ENCODE measurements at regions not wholly inside any gene's neighbourhood (a gene's known extent, or its start where the extent isn't known, plus 50 kb on each side); places are given as distances from the start of the nearest gene placed in this dataset.

DNA sequence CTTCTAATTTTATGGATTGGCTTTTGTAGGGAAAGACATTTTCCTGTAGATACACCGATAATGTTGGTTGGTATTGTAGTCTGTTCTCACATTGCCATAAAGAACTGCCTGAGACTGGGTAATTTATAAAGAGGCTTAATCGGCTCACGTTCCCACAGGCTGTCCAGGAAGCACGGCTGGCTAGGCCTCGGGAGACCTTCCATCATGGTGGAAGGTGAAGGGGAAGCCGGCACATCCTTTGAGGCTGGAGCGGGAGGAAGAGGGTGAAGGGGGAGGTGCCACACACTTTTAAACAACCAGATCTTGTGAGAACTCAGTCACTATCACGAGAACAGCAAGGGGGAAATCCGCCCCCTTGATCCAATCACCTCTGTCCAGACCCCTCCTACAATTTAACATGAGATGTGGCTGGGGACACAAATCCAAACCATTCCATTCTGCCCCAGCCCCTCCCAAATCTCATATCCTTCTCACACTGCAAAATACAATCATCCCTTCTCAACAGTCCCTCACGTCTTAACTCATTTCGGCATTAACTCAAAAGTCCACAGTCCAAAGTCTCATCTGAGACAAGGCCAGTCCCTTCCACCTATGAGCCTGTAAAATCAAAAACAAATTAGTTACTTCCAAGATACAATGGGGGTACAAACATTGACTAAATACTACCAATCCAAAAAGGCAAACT is 66.7 kb upstream of the EIF5 start:
- Histone ChIP-seq H3K36me3 (no peaks in the 10 kb centered on the region), H3K27me3 (no peaks in the 10 kb centered on the region), H3K4me3 (no peak overlapping the region), H3K9me3 (no peaks in the 10 kb centered on the region), H3K27ac (no peak overlapping the region), H3K4me1 (peaks cover 0 to 4% (median 0%) of the 10 kb centered on the region in 4 donors)
- TF ChIP-seq POLR2A (IDR thresholded peaks at IDR 0.05) (no peak), CTCF (IDR thresholded peaks at IDR 0.05) (no peak)
- DNase-seq = peak in 1 of 3 donors; percentile 8
- intact Hi-C loops (cut with DNase I) = no loop called here
- 54% methylated on average over 6 of the region's 11 CpGs for WGBS (ENCODE audit: insufficient coverage, low coverage, low lambda C conversion rate, missing lambda C conversion rate)
- no peak for ATAC-seq

- ATAC-seq (no peak), DNase-seq (no peak)
- Histone ChIP-seq H3K27ac (no peak overlapping the region), H3K36me3 (no peaks in the 10 kb centered on the region), H3K9me3 (no peaks in the 10 kb centered on the region), H3K4me3 (no peak overlapping the region), H3K27me3 (no peaks in the 10 kb centered on the region), H3K4me1 (peaks cover 0 to 14% (median 0%) of the 10 kb centered on the region in 4 donors)
- TF ChIP-seq POLR2A (IDR thresholded peaks at IDR 0.05) (no peak), CTCF (IDR thresholded peaks at IDR 0.05) (no peak)
- intact Hi-C loops (cut with DNase I) = no loop called here
- 69% methylated on average over 3 of the region's 7 CpGs for WGBS (ENCODE audit: insufficient coverage, low coverage, low lambda C conversion rate, missing lambda C conversion rate)
Measured at GRCh38 chr14:103271189-103271588, 62.8 kb upstream of the EIF5 start.

DNA sequence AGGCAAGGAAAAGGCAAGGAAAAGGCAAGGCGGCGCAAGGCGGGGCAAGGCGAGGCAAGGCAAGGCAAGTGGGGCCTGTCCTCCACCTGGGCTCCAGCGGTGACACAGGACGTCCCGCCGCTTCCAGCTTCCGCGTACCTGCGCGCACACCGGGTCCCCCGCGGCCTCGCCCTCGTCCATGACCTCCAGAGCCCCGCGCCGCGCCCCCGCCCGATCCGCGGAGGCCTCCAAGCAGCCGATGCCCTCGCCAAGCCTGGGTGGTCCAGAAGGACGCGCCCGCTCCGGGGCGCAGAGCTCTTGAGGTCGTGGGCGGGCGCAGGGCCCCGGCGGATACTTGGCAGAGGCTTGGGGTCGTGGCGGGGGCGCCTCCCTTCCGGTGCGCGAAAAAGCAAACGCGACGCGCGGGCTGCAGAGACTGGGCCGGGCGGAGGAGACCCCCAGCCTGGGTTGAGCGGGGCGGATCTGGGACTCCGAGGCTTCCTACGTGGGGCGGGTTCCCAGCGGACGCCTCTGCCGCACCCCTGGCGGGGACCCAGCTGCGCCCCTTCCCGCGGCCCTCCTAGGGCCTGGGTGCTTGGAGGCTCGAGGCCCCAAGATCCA is 60.8 kb upstream of the EIF5 start:
- peak in 1 of 3 donors; percentile 38 for DNase-seq
- intact Hi-C loops (cut with DNase I) = no loop called here
- H3K27me3 ChIP-seq = no peaks in the 10 kb centered on the region
- TF ChIP-seq CTCF (IDR thresholded peaks at IDR 0.05) (no peak), POLR2A (IDR thresholded peaks at IDR 0.05) (no peak)
- H3K4me1 ChIP-seq = peaks cover 0 to 10% (median 0%) of the 10 kb centered on the region in 4 donors
- H3K27ac ChIP-seq = peak overlapping the region in 1 of 3 donors; percentile 29
- no peaks in the 10 kb centered on the region for H3K9me3 ChIP-seq
- WGBS (ENCODE audit: insufficient coverage, low coverage, low lambda C conversion rate, missing lambda C conversion rate) = 33% methylated on average over 3 of the region's 63 CpGs
- no peaks in the 10 kb centered on the region for H3K36me3 ChIP-seq
- ATAC-seq = peak; percentile 45 to 61 (median 46)
- peak overlapping the region; percentile 31 to 55 (median 40) for H3K4me3 ChIP-seq

DNA sequence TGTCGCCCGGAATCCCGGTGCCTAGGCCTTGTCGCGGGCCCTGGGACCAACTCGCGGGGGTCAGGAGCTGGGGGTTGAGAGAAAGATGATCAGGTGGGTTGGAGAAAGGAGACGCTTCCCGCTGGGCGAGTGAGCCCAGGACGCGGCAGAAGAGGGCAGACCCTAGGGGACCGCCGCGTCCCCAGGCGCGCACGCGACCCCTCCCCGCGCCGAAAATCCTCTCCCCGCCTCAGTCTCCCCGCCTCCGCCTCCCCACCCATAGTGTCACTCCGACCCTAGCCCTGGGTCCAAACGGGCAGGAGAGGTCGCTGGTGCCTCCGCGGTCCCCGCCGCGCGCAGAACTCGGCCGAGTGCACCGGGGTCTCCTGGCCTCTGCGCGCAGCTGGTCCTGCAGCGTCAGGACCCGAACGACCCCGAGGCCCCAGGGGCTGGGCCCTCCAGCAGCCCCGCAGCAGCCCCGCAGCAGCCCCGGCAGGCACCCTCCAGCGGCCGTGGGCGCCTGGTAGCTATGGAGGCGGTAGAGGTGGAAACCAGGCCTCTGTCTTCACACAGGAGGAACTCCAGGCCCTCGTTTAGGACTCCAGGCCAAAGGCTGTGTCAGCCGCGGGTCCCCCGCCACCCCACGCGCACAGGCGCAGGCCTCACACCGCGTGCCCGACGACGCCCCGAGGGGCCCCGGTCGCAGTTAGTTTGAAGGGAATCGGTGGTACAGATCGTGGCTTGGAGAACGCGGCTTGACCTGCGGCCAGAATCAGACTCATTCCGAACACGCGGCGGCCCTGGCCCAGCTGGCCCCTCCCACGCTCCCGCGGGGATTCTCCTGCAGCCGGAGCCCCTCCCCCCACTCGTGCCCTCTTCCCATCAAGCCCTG is 60.1 kb upstream of the EIF5 start:
- peaks cover 0 to 10% (median 0%) of the 10 kb centered on the region in 4 donors for H3K4me1 ChIP-seq
- no peaks in the 10 kb centered on the region for H3K9me3 ChIP-seq
- peak overlapping the region; percentile 31 to 55 (median 40) for H3K4me3 ChIP-seq
- H3K27me3 ChIP-seq = no peaks in the 10 kb centered on the region
- H3K27ac ChIP-seq = peak overlapping the region in 1 of 3 donors; percentile 29
- intact Hi-C loops (cut with DNase I) = no loop called here
- WGBS (ENCODE audit: insufficient coverage, low coverage, low lambda C conversion rate, missing lambda C conversion rate) = 45% methylated on average over 13 of the region's 79 CpGs
- H3K36me3 ChIP-seq = no peaks in the 10 kb centered on the region
- DNase-seq (peak in 1 of 3 donors; percentile 44), ATAC-seq (peak; percentile 37 to 64 (median 62))
- TF ChIP-seq CTCF (IDR thresholded peaks at IDR 0.05) = no peak
- TF ChIP-seq POLR2A (IDR thresholded peaks at IDR 0.05) = no peak

All from right lobe of liver (tissue), 6 donors.